ENCODE measurements at regions not wholly inside any gene's neighbourhood (a gene's known extent, or its start where the extent isn't known, plus 50 kb on each side); places are given as distances from the start of the nearest gene placed in this dataset.
"Not testable (repeated sequence)": the region's sequence is repeated elsewhere in the genome, so short reads cannot be mapped to it uniquely, and the experiment has no call there.

DNA sequence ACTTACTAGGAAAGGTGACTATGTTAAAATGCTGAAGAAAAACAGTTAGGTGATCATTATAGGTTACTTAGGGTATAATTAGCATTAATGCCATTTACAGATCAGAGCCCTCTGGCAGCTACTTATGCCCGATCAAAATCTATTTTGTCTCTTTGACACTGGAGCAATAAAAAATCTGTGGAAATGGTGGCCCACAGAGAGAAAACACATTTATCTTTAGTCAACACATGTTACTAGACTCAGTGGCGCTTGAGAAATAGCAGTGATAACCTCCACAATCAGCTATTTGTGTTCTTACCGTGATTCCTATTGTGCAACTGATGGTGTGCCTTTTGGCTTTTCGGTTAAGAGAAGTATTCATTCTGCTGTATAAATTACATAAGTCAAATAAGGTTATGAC lies 1519.6 kb downstream of the PCDH9 start (continued):
- no peak for TF ChIP-seq ZFP30 (CRISPR knock-in tag; IDR thresholded peaks at IDR 0.05)
- no peak for TF ChIP-seq ZNF70 (CRISPR knock-in tag; IDR thresholded peaks at IDR 0.05)
- TF ChIP-seq ZNF565 (CRISPR knock-in tag; conservative IDR thresholded peaks at IDR 0.05; ENCODE audit: low read depth): no peak
- TF ChIP-seq CSDC2 (CRISPR knock-in tag; IDR thresholded peaks at IDR 0.05): no peak
- no peak for TF ChIP-seq SNAI2 (CRISPR knock-in tag; IDR thresholded peaks at IDR 0.05)

DNA sequence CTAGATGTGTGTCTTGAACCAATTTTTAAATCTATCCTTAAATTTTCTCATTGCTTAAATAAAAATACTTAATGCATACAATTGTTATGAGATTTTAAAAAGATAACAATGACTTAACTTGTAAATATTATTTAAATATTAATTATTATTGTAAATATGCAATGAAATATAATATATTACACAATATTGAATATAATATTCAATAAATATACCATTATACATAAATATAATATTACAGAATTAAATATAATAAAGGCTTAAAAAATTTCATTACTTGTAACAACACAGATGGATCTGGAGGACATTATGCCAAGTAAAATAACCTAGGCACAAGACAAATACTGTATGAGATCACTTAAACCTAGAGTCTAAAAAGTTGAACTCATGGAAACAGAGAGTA lies 1532.3 kb downstream of the PCDH9 start:
- ATAC-seq: no peak
- no peak for TF ChIP-seq CSDC2 (CRISPR knock-in tag; IDR thresholded peaks at IDR 0.05)

DNA sequence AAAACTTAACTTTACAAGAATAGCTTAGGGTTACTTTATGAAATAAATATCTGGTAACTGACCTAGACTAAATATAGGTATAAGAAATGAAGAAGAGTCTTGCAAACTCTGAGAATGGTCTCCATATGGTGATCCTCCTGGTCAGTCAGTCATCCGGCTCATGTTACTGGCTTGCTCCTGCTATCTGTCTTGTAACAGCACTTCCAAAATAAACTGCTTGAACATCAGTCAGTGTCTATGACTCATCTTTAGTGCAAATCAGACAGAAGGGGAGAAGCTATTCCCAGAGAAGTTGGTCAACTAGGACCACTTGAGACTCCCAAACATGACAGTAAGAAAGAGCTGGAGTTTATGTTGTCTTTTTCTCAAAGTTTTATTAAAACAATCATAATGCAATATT lies 1550.9 kb downstream of the PCDH9 start:
- 0 out of 2 replicates have a peak, but pooled peaks have one; percentile 45 for TF ChIP-seq TOX (CRISPR knock-in tag; IDR thresholded peaks at IDR 0.05; ENCODE audit: borderline replicate concordance)
- TF ChIP-seq, protein P1, sequence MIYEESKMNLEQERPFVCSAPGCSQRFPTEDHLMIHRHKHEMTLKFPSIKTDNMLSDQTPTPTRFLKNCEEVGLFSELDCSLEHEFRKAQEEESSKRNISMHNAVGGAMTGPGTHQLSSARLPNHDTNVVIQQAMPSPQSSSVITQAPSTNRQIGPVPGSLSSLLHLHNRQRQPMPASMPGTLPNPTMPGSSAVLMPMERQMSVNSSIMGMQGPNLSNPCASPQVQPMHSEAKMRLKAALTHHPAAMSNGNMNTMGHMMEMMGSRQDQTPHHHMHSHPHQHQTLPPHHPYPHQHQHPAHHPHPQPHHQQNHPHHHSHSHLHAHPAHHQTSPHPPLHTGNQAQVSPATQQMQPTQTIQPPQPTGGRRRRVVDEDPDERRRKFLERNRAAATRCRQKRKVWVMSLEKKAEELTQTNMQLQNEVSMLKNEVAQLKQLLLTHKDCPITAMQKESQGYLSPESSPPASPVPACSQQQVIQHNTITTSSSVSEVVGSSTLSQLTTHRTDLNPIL (CRISPR knock-in tag; IDR thresholded peaks at IDR 0.05; ENCODE audit: low read depth): no peak
- ATAC-seq: peak; percentile 92

DNA sequence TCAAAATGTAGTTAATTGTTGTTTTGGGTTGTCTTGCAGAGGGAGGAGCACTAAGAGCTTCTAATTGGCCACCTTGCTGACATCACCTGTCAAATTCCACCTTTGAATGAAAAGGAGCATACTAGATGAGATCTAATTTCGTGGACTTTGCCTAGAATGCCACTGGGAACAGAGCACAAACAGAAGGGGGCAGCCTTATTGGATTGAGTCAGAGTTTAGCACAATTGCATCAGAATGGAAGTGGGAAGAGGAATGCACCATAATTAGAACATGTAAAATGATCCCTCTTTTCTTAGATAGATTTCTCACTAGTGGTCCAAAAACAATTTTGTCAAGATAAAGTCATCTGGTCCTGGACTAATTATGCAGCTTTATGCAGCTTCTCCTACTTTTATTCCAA lies 1552.2 kb downstream of the PCDH9 start:
- ATAC-seq: no peak
- TF ChIP-seq, protein P1 (CRISPR knock-in tag; IDR thresholded peaks at IDR 0.05; ENCODE audit: low read depth): no peak
- TF ChIP-seq ZNF565 (CRISPR knock-in tag; conservative IDR thresholded peaks at IDR 0.05; ENCODE audit: low read depth): no peak

DNA sequence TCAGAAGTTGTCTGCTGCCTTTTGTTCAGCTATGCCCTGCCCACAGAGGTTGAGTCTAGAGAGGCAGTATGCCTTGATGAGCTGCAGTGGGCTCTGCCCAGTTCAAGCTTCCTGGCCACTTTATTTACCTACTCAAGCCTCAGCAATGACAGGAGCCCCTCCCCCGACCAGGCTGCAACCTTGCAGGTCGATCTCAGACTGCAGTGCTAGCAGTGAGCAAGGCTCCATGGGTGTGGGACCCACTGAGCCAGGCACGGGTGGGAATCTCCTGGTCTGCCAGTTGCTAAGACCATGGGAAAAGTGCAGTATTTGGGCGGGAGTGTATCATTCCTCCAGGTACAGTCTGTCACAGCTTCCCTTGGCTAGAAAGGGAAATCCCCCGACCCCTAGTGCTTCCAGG lies 1554.8 kb downstream of the PCDH9 start:
- not testable (repeated sequence) for ATAC-seq

DNA sequence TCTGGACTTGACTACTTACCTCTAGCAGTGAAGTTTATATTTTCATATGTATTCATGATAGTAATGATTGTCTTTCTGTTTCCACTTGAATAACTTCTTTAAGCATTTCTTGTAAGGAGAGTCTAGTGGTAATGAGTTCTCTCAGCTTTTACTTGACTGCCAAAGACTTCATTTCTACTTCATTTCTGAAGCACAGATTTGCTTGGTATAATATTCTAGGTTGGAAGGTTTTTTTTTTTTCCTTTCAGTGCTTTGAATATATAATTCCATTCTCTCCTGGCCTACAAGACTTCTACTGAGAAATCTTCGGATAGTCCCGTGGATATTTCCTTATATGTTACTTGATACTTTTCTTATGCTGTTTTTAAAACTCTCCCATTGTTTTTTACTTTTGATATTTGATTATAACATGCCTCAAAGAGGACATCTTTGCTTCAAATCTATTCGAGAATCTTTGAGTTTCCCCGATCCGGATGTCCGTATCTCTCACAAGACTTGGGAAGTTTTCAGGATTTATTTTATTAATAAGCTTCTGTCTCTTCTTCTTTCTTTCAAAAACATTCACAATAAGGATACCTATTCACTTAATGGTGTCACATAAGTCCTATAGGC lies 1560.0 kb downstream of the PCDH9 start:
- ATAC-seq: no peak
- no peak for TF ChIP-seq ZNF565 (CRISPR knock-in tag; conservative IDR thresholded peaks at IDR 0.05; ENCODE audit: low read depth)
- TF ChIP-seq GLIS3 (CRISPR knock-in tag; IDR thresholded peaks at IDR 0.05): no peak
- TF ChIP-seq, protein P2, sequence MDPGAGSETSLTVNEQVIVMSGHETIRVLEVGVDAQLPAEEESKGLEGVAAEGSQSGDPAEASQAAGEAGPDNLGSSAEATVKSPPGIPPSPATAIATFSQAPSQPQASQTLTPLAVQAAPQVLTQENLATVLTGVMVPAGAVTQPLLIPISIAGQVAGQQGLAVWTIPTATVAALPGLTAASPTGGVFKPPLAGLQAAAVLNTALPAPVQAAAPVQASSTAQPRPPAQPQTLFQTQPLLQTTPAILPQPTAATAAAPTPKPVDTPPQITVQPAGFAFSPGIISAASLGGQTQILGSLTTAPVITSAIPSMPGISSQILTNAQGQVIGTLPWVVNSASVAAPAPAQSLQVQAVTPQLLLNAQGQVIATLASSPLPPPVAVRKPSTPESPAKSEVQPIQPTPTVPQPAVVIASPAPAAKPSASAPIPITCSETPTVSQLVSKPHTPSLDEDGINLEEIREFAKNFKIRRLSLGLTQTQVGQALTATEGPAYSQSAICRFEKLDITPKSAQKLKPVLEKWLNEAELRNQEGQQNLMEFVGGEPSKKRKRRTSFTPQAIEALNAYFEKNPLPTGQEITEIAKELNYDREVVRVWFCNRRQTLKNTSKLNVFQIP (CRISPR knock-in tag; IDR thresholded peaks at IDR 0.05; ENCODE audit: borderline replicate concordance, low read depth): no peak
- TF ChIP-seq, protein P3, sequence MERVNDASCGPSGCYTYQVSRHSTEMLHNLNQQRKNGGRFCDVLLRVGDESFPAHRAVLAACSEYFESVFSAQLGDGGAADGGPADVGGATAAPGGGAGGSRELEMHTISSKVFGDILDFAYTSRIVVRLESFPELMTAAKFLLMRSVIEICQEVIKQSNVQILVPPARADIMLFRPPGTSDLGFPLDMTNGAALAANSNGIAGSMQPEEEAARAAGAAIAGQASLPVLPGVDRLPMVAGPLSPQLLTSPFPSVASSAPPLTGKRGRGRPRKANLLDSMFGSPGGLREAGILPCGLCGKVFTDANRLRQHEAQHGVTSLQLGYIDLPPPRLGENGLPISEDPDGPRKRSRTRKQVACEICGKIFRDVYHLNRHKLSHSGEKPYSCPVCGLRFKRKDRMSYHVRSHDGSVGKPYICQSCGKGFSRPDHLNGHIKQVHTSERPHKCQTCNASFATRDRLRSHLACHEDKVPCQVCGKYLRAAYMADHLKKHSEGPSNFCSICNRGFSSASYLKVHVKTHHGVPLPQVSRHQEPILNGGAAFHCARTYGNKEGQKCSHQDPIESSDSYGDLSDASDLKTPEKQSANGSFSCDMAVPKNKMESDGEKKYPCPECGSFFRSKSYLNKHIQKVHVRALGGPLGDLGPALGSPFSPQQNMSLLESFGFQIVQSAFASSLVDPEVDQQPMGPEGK (CRISPR knock-in tag; IDR thresholded peaks at IDR 0.05; ENCODE audit: borderline replicate concordance): no peak
- no peak for TF ChIP-seq ARNTL (CRISPR knock-in tag; IDR thresholded peaks at IDR 0.05; ENCODE audit: borderline replicate concordance, low read depth)
- TF ChIP-seq TOX (CRISPR knock-in tag; IDR thresholded peaks at IDR 0.05; ENCODE audit: borderline replicate concordance): no peak
- TF ChIP-seq SNAI2 (CRISPR knock-in tag; IDR thresholded peaks at IDR 0.05): no peak
- no peak for TF ChIP-seq ESRRG (CRISPR knock-in tag; IDR thresholded peaks at IDR 0.05)
- TF ChIP-seq ZNF70 (CRISPR knock-in tag; IDR thresholded peaks at IDR 0.05): no peak
- TF ChIP-seq ISL1 (CRISPR knock-in tag; IDR thresholded peaks at IDR 0.05): no peak
- no peak for TF ChIP-seq TCF4 (CRISPR knock-in tag; IDR thresholded peaks at IDR 0.05; ENCODE audit: borderline replicate concordance)
- no peak for TF ChIP-seq ZC3H10 (CRISPR knock-in tag; IDR thresholded peaks at IDR 0.05)
- TF ChIP-seq CSDC2 (CRISPR knock-in tag; IDR thresholded peaks at IDR 0.05): no peak
- TF ChIP-seq, protein P4, sequence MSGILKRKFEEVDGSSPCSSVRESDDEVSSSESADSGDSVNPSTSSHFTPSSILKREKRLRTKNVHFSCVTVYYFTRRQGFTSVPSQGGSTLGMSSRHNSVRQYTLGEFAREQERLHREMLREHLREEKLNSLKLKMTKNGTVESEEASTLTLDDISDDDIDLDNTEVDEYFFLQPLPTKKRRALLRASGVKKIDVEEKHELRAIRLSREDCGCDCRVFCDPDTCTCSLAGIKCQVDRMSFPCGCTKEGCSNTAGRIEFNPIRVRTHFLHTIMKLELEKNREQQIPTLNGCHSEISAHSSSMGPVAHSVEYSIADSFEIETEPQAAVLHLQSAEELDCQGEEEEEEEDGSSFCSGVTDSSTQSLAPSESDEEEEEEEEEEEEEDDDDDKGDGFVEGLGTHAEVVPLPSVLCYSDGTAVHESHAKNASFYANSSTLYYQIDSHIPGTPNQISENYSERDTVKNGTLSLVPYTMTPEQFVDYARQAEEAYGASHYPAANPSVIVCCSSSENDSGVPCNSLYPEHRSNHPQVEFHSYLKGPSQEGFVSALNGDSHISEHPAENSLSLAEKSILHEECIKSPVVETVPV (CRISPR knock-in tag; IDR thresholded peaks at IDR 0.05): no peak
- no peak for TF ChIP-seq ZFP3 (CRISPR knock-in tag; IDR thresholded peaks at IDR 0.05)
- TF ChIP-seq RARB (CRISPR knock-in tag; IDR thresholded peaks at IDR 0.05): no peak
- TF ChIP-seq, protein P5, sequence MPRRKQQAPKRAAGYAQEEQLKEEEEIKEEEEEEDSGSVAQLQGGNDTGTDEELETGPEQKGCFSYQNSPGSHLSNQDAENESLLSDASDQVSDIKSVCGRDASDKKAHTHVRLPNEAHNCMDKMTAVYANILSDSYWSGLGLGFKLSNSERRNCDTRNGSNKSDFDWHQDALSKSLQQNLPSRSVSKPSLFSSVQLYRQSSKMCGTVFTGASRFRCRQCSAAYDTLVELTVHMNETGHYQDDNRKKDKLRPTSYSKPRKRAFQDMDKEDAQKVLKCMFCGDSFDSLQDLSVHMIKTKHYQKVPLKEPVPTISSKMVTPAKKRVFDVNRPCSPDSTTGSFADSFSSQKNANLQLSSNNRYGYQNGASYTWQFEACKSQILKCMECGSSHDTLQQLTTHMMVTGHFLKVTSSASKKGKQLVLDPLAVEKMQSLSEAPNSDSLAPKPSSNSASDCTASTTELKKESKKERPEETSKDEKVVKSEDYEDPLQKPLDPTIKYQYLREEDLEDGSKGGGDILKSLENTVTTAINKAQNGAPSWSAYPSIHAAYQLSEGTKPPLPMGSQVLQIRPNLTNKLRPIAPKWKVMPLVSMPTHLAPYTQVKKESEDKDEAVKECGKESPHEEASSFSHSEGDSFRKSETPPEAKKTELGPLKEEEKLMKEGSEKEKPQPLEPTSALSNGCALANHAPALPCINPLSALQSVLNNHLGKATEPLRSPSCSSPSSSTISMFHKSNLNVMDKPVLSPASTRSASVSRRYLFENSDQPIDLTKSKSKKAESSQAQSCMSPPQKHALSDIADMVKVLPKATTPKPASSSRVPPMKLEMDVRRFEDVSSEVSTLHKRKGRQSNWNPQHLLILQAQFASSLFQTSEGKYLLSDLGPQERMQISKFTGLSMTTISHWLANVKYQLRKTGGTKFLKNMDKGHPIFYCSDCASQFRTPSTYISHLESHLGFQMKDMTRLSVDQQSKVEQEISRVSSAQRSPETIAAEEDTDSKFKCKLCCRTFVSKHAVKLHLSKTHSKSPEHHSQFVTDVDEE (CRISPR knock-in tag; IDR thresholded peaks at IDR 0.05): no peak
- no peak for TF ChIP-seq BACH2 (CRISPR knock-in tag; IDR thresholded peaks at IDR 0.05; ENCODE audit: borderline replicate concordance)
- TF ChIP-seq OSR1 (CRISPR knock-in tag; IDR thresholded peaks at IDR 0.05): no peak
- TF ChIP-seq, protein P1 (CRISPR knock-in tag; IDR thresholded peaks at IDR 0.05; ENCODE audit: low read depth): no peak
